HCT116 (cell line): ENCODE measurements at regions not wholly inside any gene's neighbourhood (a gene's known extent, or its start where the extent isn't known, plus 50 kb on each side); places are given as distances from the start of the nearest gene placed in this dataset.

ENCODE experiments used
- CBX3 ChIP-seq: IDR thresholded peaks from 2 replicates; pipeline ENCODE4 v1.6.1; 2012; ENCODE audit warnings: low read depth
- POLR2AphosphoS5 ChIP-seq: IDR thresholded peaks from 2 replicates; pipeline ENCODE4 v1.6.1; 2011; ENCODE audit warnings: mild to moderate bottlenecking, low read depth, low read length, moderate library complexity
- TF ChIP-seq, protein P1 (sequence below), 3 experiments: fragments of 200-600 bp in 1 of 3; sonication (generic) in 1 of 3; IDR thresholded peaks in 2 of 3; conservative IDR thresholded peaks in 1 of 3; 2 replicates each; pipeline ENCODE4 v1.5.1; 2012 to 2017; ENCODE audit warnings: low read depth in 2 of 3, low read length in 2 of 3, antibody characterized with exemption in 1 of 3, borderline replicate concordance in 1 of 3, control low read depth in 1 of 3, mild to moderate bottlenecking in 1 of 3, mixed read lengths in 1 of 3, mixed run types in 1 of 3, moderate library complexity in 1 of 3; ENCODE audit not compliant: insufficient read depth in 1 of 3

DNA sequence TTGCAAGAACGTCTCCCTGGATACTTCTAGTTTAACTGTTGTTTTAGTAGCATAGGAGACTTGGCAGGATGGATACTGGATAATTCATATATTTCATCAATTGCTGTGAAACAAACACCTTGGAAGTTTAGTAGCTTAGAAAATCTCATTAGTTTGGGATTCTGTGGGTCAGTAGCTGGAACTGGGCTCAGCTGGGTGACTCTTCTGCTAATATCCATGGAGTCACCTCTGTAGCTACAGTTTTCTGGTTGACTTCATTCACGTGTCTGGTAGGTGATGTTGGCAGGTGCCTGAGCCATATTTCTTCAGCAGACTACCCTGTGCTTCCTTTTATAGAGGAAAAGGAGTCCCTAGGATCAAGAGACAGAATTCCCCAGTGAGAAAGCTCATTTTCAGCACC is 208.9 kb upstream of the PFKP start:
- TF ChIP-seq CBX3, result no peak
- TF ChIP-seq POLR2AphosphoS5, result no peak
- TF ChIP-seq, protein P1, sequence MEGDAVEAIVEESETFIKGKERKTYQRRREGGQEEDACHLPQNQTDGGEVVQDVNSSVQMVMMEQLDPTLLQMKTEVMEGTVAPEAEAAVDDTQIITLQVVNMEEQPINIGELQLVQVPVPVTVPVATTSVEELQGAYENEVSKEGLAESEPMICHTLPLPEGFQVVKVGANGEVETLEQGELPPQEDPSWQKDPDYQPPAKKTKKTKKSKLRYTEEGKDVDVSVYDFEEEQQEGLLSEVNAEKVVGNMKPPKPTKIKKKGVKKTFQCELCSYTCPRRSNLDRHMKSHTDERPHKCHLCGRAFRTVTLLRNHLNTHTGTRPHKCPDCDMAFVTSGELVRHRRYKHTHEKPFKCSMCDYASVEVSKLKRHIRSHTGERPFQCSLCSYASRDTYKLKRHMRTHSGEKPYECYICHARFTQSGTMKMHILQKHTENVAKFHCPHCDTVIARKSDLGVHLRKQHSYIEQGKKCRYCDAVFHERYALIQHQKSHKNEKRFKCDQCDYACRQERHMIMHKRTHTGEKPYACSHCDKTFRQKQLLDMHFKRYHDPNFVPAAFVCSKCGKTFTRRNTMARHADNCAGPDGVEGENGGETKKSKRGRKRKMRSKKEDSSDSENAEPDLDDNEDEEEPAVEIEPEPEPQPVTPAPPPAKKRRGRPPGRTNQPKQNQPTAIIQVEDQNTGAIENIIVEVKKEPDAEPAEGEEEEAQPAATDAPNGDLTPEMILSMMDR (IDR thresholded peaks at IDR 0.05 in 2 of 3, conservative IDR thresholded peaks at IDR 0.05 in 1 of 3; ENCODE audit: borderline replicate concordance in 1 of 3, insufficient read depth in 1 of 3, low read depth in 2 of 3, low read length in 2 of 3), result no peak
